Breast epithelium (tissue), 3 donors: ENCODE measurements at regions not wholly inside any gene's neighbourhood (a gene's known extent, or its start where the extent isn't known, plus 50 kb on each side); places are given as distances from the start of the nearest gene placed in this dataset.

Experiments
- CTCF ChIP-seq, 3 donors: fragments of 450-650 bp; IDR thresholded peaks; one replicate each; pipeline ENCODE4 v1.5.1; 2016 to 2017; ENCODE audit warnings: antibody characterized with exemption in 3 of 3, mild to moderate bottlenecking in 3 of 3, moderate library complexity in 3 of 3
- POLR2A ChIP-seq: fragments of 450-650 bp; IDR thresholded peaks from one replicate; pipeline ENCODE4 v1.6.1; 2016; ENCODE audit warnings: antibody characterized with exemption, mild to moderate bottlenecking, moderate library complexity
- POLR2AphosphoS5 ChIP-seq, 3 donors: sonication (generic); formaldehyde crosslinking; IDR thresholded peaks; one replicate each; pipeline ENCODE4 v1.6.1; 2017; ENCODE audit warnings: antibody characterized with exemption in 3 of 3

- TF ChIP-seq POLR2AphosphoS5 (IDR thresholded peaks at IDR 0.05) (no peak), CTCF (IDR thresholded peaks at IDR 0.05) (no peak), POLR2A (no peak)
Observed at GRCh38 chr2:67242456-67242855, 154.7 kb upstream of the ETAA1 start.
